KBM-7 (cell line): ENCODE measurements at regions not wholly inside any gene's neighbourhood (a gene's known extent, or its start where the extent isn't known, plus 50 kb on each side); places are given as distances from the start of the nearest gene placed in this dataset.
A peak's percentile ranks its signal among the peaks of the same experiment; 100 is the strongest.

Experiments used
- DNase-seq: peaks from one replicate; pipeline ENCODE4 v3.0.0-alpha.2; 2015
- in situ Hi-C: fragments of 300-500 bp; cut with MboI; formaldehyde crosslinking; loops from 2 replicates; pipeline ENCODE4 v1.14.3; 2020; ENCODE audit warnings: low sequenced_read_pairs, low pct_unique_long_range_greater_than_20kb, mixed read lengths

- in situ Hi-C loops = no loop called here
- DNase-seq = no peak
Observed at GRCh38 chr10:129085811-129086210, 381.2 kb upstream of the MGMT start.

GRCh38 chr10:129089341-129089740, 377.7 kb upstream of the MGMT start:
- in situ Hi-C loops = no loop called here
- no peak for DNase-seq

DNA sequence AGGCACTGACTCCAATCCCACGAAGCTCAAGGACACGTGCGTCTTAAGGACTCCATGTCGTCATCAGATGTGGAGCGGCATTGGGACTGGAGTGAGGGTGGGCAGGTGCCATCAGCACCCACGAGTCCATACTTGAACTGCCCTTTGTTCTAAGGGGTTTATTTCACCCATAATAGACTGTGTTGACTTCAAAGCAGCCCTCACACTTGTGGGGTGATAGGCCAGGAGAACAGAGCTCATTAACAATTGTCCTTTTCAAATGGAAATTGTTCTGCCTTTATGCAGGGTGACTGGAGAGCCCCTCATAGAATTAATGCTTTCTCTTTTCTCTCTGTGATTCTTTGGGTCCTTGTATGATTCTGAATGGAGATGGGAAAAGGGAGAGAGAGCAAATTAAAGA, 376.9 kb upstream of the MGMT start:
- DNase-seq = no peak
- in situ Hi-C loops = no loop called here

DNA sequence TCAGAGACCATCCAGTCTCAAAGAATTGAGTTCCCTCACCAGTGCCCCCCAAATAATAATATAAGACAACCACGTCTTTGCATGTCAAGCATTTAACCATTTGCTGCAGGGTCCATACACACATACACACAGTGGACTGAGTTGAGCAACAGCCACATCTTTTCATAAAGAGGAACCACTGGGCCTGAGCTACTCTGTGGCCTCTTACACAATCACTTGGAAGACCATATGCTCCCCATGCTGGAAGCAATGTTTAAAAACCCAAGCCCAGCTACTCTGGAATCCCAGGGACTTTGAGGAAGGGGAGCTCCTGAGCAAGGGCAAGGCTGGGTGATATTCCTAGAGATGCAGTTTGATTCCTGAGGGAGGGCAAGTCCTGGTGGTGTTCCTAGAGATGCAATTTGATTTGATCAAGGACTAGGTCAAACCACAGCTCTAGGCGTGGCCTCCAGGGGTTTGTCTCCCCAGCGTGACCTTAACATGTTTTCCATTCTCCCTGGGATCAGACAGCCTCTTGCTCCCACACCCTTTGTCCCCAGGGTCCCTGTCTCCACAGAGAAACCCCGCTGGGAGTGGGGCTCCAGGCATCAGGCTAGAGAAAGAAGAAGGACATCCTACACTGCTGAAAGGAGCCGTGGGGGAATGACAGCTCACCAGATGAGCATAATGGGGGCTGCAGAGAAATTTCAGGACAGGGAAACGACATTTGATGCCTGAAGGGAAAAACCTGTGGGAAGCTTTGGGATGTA, 376.2 kb upstream of the MGMT start:
- peak; percentile 40 for DNase-seq
- in situ Hi-C loops = no loop called here

DNA sequence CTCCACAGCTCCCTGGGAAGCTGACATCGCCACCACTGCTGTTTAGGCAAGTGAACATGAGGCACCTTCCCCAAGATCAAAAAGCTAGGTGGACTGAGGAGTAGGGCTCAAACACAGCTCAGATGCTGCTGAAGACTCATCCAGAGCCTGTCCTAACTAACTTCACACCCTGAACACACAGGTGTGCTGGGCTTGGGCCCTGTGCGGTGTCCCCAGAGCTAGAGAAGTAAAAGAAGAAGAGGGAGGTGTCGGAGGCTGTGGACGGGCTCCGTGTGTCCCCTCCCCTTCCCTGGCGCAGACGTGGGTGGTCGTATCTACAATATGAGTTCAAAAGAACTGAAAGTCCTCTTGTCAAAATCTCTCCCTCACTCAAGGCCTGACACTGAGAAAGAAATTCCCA, 373.4 kb upstream of the MGMT start:
- in situ Hi-C loops = no loop called here
- DNase-seq = no peak

- in situ Hi-C loops = no loop called here
- no peak for DNase-seq
Observed at GRCh38 chr10:129094233-129094632, 372.8 kb upstream of the MGMT start.

GRCh38 chr10:129094861-129095260, 372.2 kb upstream of the MGMT start:
- in situ Hi-C loops = no loop called here

DNA sequence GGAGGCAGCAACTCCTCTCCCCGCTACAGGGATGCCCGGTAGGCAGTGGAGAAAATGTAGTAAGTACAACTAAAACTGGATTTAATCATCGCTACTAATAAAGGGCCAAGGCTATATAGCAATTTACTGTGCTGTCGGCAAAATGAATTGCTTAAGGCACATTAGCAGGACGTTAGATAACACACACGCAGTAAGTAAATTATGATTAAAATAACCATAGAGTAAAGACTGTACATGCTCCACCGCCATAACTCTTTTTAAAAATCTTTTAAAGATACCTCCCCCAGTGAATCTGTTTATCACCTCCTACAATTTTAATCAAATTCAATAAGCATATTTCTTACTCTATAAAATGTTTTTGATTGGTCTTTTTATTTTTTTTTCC, 371.4 kb upstream of the MGMT start:
- in situ Hi-C loops = no loop called here
- no peak for DNase-seq

More at GRCh38 chr10:129094861-129095260, 372.2 kb upstream of the MGMT start:
- DNase-seq = no peak

DNA sequence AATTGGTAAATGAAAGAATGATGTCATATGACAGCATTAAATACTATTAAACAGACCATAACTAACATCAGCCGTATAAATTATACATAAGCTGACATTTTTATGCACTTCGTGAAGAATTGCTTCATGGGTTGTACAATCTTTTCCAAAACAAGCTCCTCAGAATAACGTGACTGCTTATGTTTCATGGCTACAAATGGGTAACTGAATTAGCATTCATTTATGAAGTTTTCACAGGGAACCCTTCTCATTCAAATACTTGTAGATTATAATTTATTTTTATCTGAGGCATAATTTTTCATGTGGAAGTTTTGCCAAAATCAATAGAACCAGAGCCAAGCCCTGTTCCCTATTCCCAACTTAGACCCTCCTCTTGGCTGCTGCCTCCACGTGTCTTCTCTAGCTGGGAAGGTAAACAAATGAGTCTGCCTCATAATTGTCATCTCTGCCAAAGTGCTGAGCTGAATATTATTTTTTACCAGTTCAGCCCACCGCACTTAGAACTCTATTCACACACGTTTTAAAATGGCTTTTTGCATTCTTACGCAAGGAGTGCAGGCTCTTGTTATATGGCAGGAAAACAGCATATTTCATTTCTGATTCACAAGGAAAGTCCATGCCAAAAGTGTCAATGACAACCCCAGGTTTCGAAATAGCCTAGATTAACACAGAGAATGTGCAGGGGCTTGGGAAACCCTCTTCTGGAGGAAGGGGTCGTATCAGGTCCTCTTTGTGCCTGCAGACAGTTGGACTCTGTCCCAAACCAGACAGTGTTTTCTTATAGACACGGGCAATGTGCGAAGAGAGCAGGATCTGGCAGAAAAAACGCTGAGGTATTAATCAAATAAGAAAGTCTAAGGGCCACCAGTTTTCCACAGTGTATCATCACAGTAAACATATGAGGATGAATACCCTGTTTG, 370.7 kb upstream of the MGMT start:
- DNase-seq = no peak
- in situ Hi-C loops = no loop called here

DNA sequence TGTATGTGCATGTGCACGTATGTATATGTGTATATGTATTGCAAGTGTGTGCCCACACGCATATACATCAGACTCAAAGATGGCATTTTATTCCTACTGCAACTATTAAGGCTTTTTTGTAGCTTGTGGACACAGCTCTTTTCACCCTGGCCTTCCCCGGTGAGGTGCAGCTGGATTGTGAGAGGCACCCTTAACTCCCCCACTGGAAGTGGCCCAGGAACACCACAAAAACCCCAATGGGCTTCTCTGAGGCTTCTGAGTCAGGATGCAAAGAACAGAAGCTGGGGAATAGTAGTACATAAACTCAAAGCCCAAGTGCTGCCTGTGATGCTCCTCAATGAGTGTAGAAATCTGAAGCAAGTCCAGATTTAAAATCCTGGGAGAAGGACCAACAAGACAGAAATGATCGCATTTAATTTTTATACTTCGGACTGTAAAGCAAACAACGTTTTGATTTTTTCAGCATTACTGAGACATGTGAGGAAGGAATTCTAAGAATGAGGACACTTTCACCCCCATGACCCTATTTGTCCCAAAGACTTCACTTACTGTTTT, 369.2 kb upstream of the MGMT start:
- no peak for DNase-seq
- in situ Hi-C loops = no loop called here

GRCh38 chr10:129098517-129098916, 368.5 kb upstream of the MGMT start:
- in situ Hi-C loops = no loop called here
- no peak for DNase-seq

DNA sequence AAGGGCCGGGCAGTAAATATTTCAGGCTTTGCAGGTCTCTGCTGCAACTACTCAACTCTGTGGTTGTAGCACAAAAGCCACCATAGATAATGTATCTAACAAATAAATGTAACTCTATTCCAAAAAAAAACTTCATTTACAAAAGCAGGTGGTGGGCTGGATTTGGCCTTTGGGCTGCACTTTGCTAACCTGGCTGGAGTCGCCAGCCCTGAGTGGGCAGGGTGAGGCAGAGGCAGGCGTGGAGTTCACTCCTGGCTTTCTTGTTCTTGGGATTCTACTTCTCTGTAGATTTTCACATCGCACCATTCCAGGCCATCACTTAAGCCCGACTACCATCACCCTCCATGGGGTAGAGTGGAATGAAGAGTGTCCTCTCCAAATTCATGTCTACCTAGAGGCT, 367.6 kb upstream of the MGMT start:
- in situ Hi-C loops = no loop called here
- DNase-seq = no peak

GRCh38 chr10:129099992-129100391, 367.0 kb upstream of the MGMT start:
- DNase-seq = no peak
- in situ Hi-C loops = no loop called here

GRCh38 chr10:129101232-129101980, 365.6 kb upstream of the MGMT start:
- in situ Hi-C loops = no loop called here
- DNase-seq = no peak

DNA sequence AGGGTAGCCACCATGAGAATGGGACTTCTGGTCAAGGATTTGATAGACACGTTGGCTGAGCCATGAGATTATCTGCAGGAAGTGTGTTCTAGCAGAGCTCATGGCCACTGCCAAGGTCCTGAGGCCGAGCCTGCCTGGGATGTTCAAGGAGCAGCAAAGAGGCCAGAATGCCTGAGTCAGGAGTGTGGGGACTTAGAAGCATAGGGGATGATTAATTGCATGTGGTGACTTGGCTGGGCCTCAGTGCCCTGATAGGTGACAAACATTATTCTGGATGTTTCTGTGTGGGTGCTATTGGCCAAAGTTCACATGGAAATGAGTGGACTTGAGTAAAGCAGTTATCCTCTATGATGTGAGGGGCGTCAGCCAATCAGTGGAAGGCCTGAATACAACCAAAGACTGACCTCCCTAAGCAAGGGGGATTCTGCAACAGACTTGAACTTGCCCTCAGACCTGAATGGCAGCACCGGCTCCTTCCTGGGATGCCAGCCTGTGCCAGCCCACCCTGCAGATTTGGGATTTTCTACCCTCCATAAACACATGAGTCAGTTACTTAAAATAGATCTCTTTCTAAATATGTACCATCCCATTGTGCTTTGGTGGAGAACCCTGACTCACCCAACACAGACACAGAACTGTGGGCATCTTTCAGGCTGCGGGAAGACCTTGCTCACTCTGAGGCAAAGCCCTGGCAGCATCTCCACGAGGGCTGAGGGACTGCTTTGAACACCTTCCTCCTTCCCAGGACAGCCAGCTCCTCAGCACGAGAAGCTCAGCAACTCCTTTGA, 363.9 kb upstream of the MGMT start:
- in situ Hi-C loops = no loop called here

DNA sequence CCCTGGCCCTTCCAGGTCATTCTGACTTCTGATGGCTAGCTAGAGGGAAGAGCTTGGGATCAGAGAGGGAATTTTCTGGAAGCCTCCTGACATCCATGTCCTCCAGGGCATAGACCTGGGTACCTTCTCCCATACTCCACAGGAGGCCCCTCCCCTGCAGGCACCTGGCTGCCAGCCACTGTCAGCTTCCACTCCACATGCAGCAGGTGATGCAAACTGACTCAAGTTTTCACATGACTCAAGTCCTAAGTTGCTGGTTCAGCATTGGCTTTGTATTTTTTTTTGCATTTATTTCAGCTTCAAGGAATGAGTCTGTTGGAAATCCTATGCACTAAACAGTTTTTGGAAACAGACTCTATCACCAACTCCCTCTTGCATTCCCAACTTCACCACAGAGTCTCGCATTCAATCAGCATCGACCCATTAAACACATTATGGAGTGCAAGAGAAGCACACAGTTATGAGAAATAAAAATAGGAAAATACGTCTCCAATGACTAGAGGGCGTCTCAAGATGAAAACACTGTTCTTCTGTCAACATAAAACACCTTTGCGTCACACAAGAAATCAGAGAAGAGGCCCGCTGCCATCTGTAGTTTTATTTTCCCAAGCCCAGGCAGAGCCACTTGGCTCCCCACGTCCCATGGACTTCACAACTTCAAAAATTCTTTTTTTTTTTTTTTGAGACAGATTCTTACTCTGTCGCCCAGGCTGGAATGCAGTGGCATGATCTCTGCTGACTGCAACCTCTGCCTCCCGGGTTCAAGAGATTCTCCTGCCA, 362.6 kb upstream of the MGMT start:
- in situ Hi-C loops = no loop called here
- DNase-seq = no peak

More for the DNA sequence above, 363.9 kb upstream of the MGMT start:
- DNase-seq = no peak

- DNase-seq = no peak
- in situ Hi-C loops = no loop called here
Observed at GRCh38 chr10:129105266-129105665, 361.8 kb upstream of the MGMT start.

GRCh38 chr10:129106314-129106713, 360.7 kb upstream of the MGMT start:
- no peak for DNase-seq
- in situ Hi-C loops = no loop called here
